Liver (tissue), 8 donors: ENCODE measurements at regions not wholly inside any gene's neighbourhood (a gene's known extent, or its start where the extent isn't known, plus 50 kb on each side); places are given as distances from the start of the nearest gene placed in this dataset.

Experiments
- DNase-seq: peaks from one replicate; pipeline ENCODE4 v3.0.0-alpha.2; 2017; ENCODE audit warnings: low spot score
- H3K27ac ChIP-seq, 2 donors: one replicate each; pipeline ENCODE4 v1.7.0; 2013; ENCODE audit warnings: inconsistent platforms in 2 of 2, low read length in 2 of 2, control low read depth in 1 of 2, low read depth in 1 of 2, mild to moderate bottlenecking in 1 of 2
- H3K27me3 ChIP-seq, 4 donors: one replicate each; pipeline versions ENCODE4 v1.6.1 to v1.7.0; 2013; ENCODE audit warnings: low read length in 3 of 4, inconsistent platforms in 1 of 4, mild to moderate bottlenecking in 1 of 4, moderate library complexity in 1 of 4; ENCODE audit not compliant: control insufficient read depth in 4 of 4, insufficient read depth in 4 of 4
- H3K36me3 ChIP-seq, 4 donors: one replicate each; pipeline versions ENCODE4 v1.6.1 to v1.7.0; 2013; ENCODE audit warnings: low read length in 3 of 4, mild to moderate bottlenecking in 3 of 4, low read depth in 1 of 4, moderate library complexity in 1 of 4; ENCODE audit not compliant: control insufficient read depth in 4 of 4, insufficient read depth in 3 of 4
- H3K4me1 ChIP-seq, 4 donors: one replicate each; pipeline versions ENCODE4 v1.6.1 to v1.7.0; 2013; ENCODE audit warnings: low read length in 3 of 4, mild to moderate bottlenecking in 3 of 4, moderate library complexity in 1 of 4; ENCODE audit not compliant: control insufficient read depth in 4 of 4, insufficient read depth in 4 of 4
- H3K4me3 ChIP-seq, 3 donors: one replicate each; pipeline versions ENCODE4 v1.6.1 to v1.7.0; 2013; ENCODE audit warnings: low read length in 3 of 3, control low read depth in 1 of 3, low read depth in 1 of 3, mild to moderate bottlenecking in 1 of 3
- H3K9ac ChIP-seq, 2 donors: one replicate each; pipeline ENCODE4 v1.7.0; 2013; ENCODE audit warnings: low read length in 2 of 2, mild to moderate bottlenecking in 2 of 2, moderate library complexity in 2 of 2, control low read depth in 1 of 2, low read depth in 1 of 2
- H3K9me3 ChIP-seq, 4 donors: one replicate each; pipeline versions ENCODE4 v1.6.1 to v1.7.0; 2013; ENCODE audit warnings: low read length in 3 of 4; ENCODE audit not compliant: control insufficient read depth in 4 of 4
- ATF3 ChIP-seq: IDR thresholded peaks from 2 replicates; pipeline ENCODE4 v1.6.1; 2016; ENCODE audit warnings: antibody characterized with exemption
- CTCF ChIP-seq: fragments of 150-350 bp; IDR thresholded peaks from 2 replicates; pipeline ENCODE4 v1.5.1; 2017; ENCODE audit warnings: improper control_type of control experiment, low read depth, low read length; ENCODE audit not compliant: missing input control
- EGR1 ChIP-seq, 2 donors: IDR thresholded peaks; 2 replicates each; pipeline ENCODE4 v1.6.1; 2016 to 2018; ENCODE audit warnings: antibody characterized with exemption in 2 of 2, low read depth in 2 of 2
- FOXA1 ChIP-seq: IDR thresholded peaks from 2 replicates; pipeline ENCODE4 v1.6.1; 2016; ENCODE audit warnings: antibody characterized with exemption
- FOXA2 ChIP-seq: IDR thresholded peaks from 2 replicates; pipeline ENCODE4 v1.6.1; 2016; ENCODE audit warnings: antibody characterized with exemption
- GABPA ChIP-seq, 2 donors: IDR thresholded peaks in 1 of 2; conservative IDR thresholded peaks in 1 of 2; 2 replicates each; pipeline ENCODE4 v1.6.1; 2016; ENCODE audit warnings: antibody characterized with exemption in 2 of 2, mild to moderate bottlenecking in 1 of 2, moderate library complexity in 1 of 2
- HNF4A ChIP-seq, 2 donors: conservative IDR thresholded peaks; 2 replicates each; pipeline ENCODE4 v1.6.1; 2016; ENCODE audit warnings: antibody characterized with exemption in 2 of 2, mild to moderate bottlenecking in 2 of 2
- HNF4G ChIP-seq: IDR thresholded peaks from 2 replicates; pipeline ENCODE4 v1.6.1; 2016; ENCODE audit warnings: antibody characterized with exemption
- JUND ChIP-seq, 2 donors: IDR thresholded peaks; 2 replicates each; pipeline ENCODE4 v1.6.1; 2016; ENCODE audit warnings: antibody characterized with exemption in 2 of 2
- MAX ChIP-seq: IDR thresholded peaks from 2 replicates; pipeline ENCODE4 v1.6.1; 2016; ENCODE audit warnings: antibody characterized with exemption
- NR2F2 ChIP-seq: IDR thresholded peaks from 2 replicates; pipeline ENCODE4 v1.6.1; 2016; ENCODE audit warnings: antibody characterized with exemption
- RAD21 ChIP-seq, 2 donors: IDR thresholded peaks; 2 replicates each; pipeline ENCODE4 v1.6.1; 2016; ENCODE audit warnings: antibody characterized with exemption in 2 of 2, mild to moderate bottlenecking in 2 of 2
- REST ChIP-seq: IDR thresholded peaks from 2 replicates; pipeline ENCODE4 v1.6.1; 2016; ENCODE audit warnings: antibody characterized with exemption, mild to moderate bottlenecking
- RXRA ChIP-seq, 2 donors: IDR thresholded peaks; 2 replicates each; pipeline ENCODE4 v1.6.1; 2017 to 2018; ENCODE audit warnings: antibody characterized with exemption in 2 of 2, mild to moderate bottlenecking in 1 of 2
- SP1 ChIP-seq: IDR thresholded peaks from 2 replicates; pipeline ENCODE4 v1.6.1; 2018; ENCODE audit warnings: antibody characterized with exemption, mild to moderate bottlenecking
- TAF1 ChIP-seq: conservative IDR thresholded peaks from 2 replicates; pipeline ENCODE4 v1.6.1; 2016; ENCODE audit warnings: antibody characterized with exemption, mild to moderate bottlenecking
- YY1 ChIP-seq: IDR thresholded peaks from 2 replicates; pipeline ENCODE4 v1.6.1; 2016; ENCODE audit warnings: antibody characterized with exemption, mild to moderate bottlenecking
- ZBTB33 ChIP-seq: IDR thresholded peaks from 2 replicates; pipeline ENCODE4 v1.6.1; 2016; ENCODE audit warnings: antibody characterized with exemption
- WGBS: extraction: QIAGEN DNeasy Blood & Tissue Kit; methylation state at CpG from one replicate; pipeline ENCODE4 v1.1.7; 2013; 5-methylcytosine and 5-hydroxymethylcytosine counted together
- donor health status: healthy.
- donor health status: healthy.
- donor health status: healthy.
- donor health status: healthy.
- donor health status: healthy.

GRCh38 chr4:179392787-179393186 is 1950.5 kb upstream of the AGA start:
- Histone ChIP-seq H3K36me3 (no peaks in the 10 kb centered on the region), H3K4me1 (no peaks in the 10 kb centered on the region), H3K9ac (no peak overlapping the region), H3K27me3 (no peaks in the 10 kb centered on the region), H3K4me3 (no peak overlapping the region), H3K9me3 (peaks cover 0 to 2% (median 0%) of the 10 kb centered on the region in 4 donors), H3K27ac (no peak overlapping the region)
- DNase-seq: no peak
- 78% methylated on average over 4 of the region's 4 CpGs for WGBS
- TF ChIP-seq HNF4A (conservative IDR thresholded peaks at IDR 0.05) (no peak), FOXA2 (no peak), HNF4G (no peak), TAF1 (no peak), NR2F2 (no peak), MAX (no peak), SP1 (no peak), CTCF (no peak), RXRA (IDR thresholded peaks at IDR 0.05) (no peak), JUND (IDR thresholded peaks at IDR 0.05) (no peak), EGR1 (IDR thresholded peaks at IDR 0.05; ENCODE audit: low read depth in 2 of 2) (no peak), ATF3 (no peak)

GRCh38 chr4:179398414-179398813 is 1956.2 kb upstream of the AGA start:
- Histone ChIP-seq H3K27me3 (no peaks in the 10 kb centered on the region), H3K27ac (no peak overlapping the region), H3K4me3 (no peak overlapping the region), H3K9me3 (no peaks in the 10 kb centered on the region), H3K4me1 (no peaks in the 10 kb centered on the region), H3K36me3 (no peaks in the 10 kb centered on the region), H3K9ac (no peak overlapping the region)
- WGBS: 38% methylated on average over 5 of the region's 5 CpGs
- TF ChIP-seq HNF4A (conservative IDR thresholded peaks at IDR 0.05) (no peak), HNF4G (no peak), REST (no peak), YY1 (no peak), NR2F2 (no peak), TAF1 (no peak), SP1 (no peak), EGR1 (IDR thresholded peaks at IDR 0.05; ENCODE audit: low read depth in 2 of 2) (no peak), MAX (no peak), ATF3 (no peak), RAD21 (IDR thresholded peaks at IDR 0.05) (no peak), ZBTB33 (no peak), CTCF (no peak), GABPA (IDR thresholded peaks at IDR 0.05 in 1 of 2, conservative IDR thresholded peaks at IDR 0.05 in 1 of 2) (no peak), JUND (IDR thresholded peaks at IDR 0.05) (no peak), FOXA2 (no peak), RXRA (IDR thresholded peaks at IDR 0.05) (no peak), FOXA1 (no peak)
- DNase-seq: no peak
